ENCODE measurements at regions not wholly inside any gene's neighbourhood (a gene's known extent, or its start where the extent isn't known, plus 50 kb on each side); places are given as distances from the start of the nearest gene placed in this dataset.

GRCh38 chr12:4138051-4138450, 135.5 kb upstream of the CCND2 start:
- Histone ChIP-seq H3K9me3 (no peaks in the 10 kb centered on the region), H3K9me2 (no peaks in the 10 kb centered on the region), H3F3A (replicated peaks; ENCODE audit: insufficient read depth) (no peaks in the 10 kb centered on the region), H3K4me1 (ENCODE audit: control insufficient read depth in 1 of 2, insufficient read depth in 2 of 2, low read depth in 1 of 2, low read length in 1 of 2) (no peaks in the 10 kb centered on the region), H3K9ac (no peak overlapping the region), H4K20me1 (ENCODE audit: insufficient read depth) (no peaks in the 10 kb centered on the region), H3K4me3 (ENCODE audit: low read depth in 2 of 2, low read length in 1 of 2) (no peak overlapping the region), H3K4me2 (no peak overlapping the region), H3K27me3 (ENCODE audit: insufficient read depth) (peaks cover 41% of the 10 kb centered on the region; the same call in 1 of the 2 replicates), H3K79me2 (ENCODE audit: insufficient read depth) (no peaks in the 10 kb centered on the region), H3K27ac (ENCODE audit: low read depth in 2 of 2, low read length in 1 of 2) (no peak overlapping the region), H2AFZ (ENCODE audit: low read depth) (no peak overlapping the region), H3K36me3 (replicated peaks in 1 of 2; ENCODE audit: control insufficient read depth in 1 of 2, insufficient read depth in 2 of 2, low read length in 1 of 2) (no peaks in the 10 kb centered on the region)
- POLR2A ChIA-PET: no interaction called here
- 2% methylated on average over 2 of the region's 2 CpGs for WGBS (ENCODE audit: low lambda C conversion rate)
- no peak for DNase-seq
- TF ChIP-seq EP300 (IDR thresholded peaks at IDR 0.05; ENCODE audit: borderline replicate concordance in 1 of 2, low read depth in 1 of 2, low read length in 1 of 2): no peak
- no peak for TF ChIP-seq MEF2A (IDR thresholded peaks at IDR 0.05; ENCODE audit: borderline replicate concordance, low read depth)
- no peak for TF ChIP-seq TAF1 (IDR thresholded peaks at IDR 0.05; ENCODE audit: borderline replicate concordance, low read depth, low read length)
- no peak for TF ChIP-seq REST (IDR thresholded peaks at IDR 0.05; ENCODE audit: low read depth, low read length)
- TF ChIP-seq FOXJ3 (CRISPR knock-in tag; IDR thresholded peaks at IDR 0.05): no peak
- TF ChIP-seq CTCF (IDR thresholded peaks at IDR 0.05): no peak
- TF ChIP-seq SIN3A (IDR thresholded peaks at IDR 0.05; ENCODE audit: borderline replicate concordance, low read depth, low read length): no peak
- TF ChIP-seq NRF1 (IDR thresholded peaks at IDR 0.05; ENCODE audit: low read depth, low read length): no peak
- TF ChIP-seq ZBTB33 (IDR thresholded peaks at IDR 0.05; ENCODE audit: borderline replicate concordance, low read depth): no peak
- no peak for TF ChIP-seq FOXM1 (IDR thresholded peaks at IDR 0.05; ENCODE audit: low read depth)
- no peak for TF ChIP-seq MAX (IDR thresholded peaks at IDR 0.05; ENCODE audit: low read depth)
- no peak for TF ChIP-seq MXI1 (IDR thresholded peaks at IDR 0.05; ENCODE audit: low read depth, low read length)
- TF ChIP-seq POLR2AphosphoS5 (IDR thresholded peaks at IDR 0.05; ENCODE audit: low read depth, low read length): no peak
- no peak for TF ChIP-seq RXRA (IDR thresholded peaks at IDR 0.05; ENCODE audit: borderline replicate concordance, low read depth)
- no peak for TF ChIP-seq GATA2 (CRISPR knock-in tag; IDR thresholded peaks at IDR 0.05)
- TF ChIP-seq TCF12 (IDR thresholded peaks at IDR 0.05): no peak
- no peak for TF ChIP-seq NFIC (IDR thresholded peaks at IDR 0.05; ENCODE audit: borderline replicate concordance)
- TF ChIP-seq SMC3 (IDR thresholded peaks at IDR 0.05; ENCODE audit: low read depth, low read length): no peak
- no peak for TF ChIP-seq PBX3 (IDR thresholded peaks at IDR 0.05)
- CTCF ChIA-PET: no interaction called here
